Neuronal stem cell (in vitro differentiated cells): ENCODE measurements at regions not wholly inside any gene's neighbourhood (a gene's known extent, or its start where the extent isn't known, plus 50 kb on each side); places are given as distances from the start of the nearest gene placed in this dataset.

ENCODE experiments used
- DNase-seq: peaks from one replicate; pipeline ENCODE4 v3.0.0-alpha.2; 2013; ENCODE audit warnings: low spot score
- H2AFZ ChIP-seq: one replicate; pipeline ENCODE4 v1.6.1; 2013; ENCODE audit warnings: mild to moderate bottlenecking, low read length, inconsistent platforms
- H2AK5ac ChIP-seq: 2 replicates; pipeline ENCODE4 v1.6.1; 2013; ENCODE audit warnings: low read depth, mild to moderate bottlenecking, inconsistent platforms, low read length, moderate library complexity, mixed read lengths
- H2BK120ac ChIP-seq: 2 replicates; pipeline ENCODE4 v1.6.1; 2013; ENCODE audit warnings: low read depth, mild to moderate bottlenecking, inconsistent platforms, low read length, moderate library complexity, mixed read lengths
- H2BK12ac ChIP-seq: one replicate; pipeline ENCODE4 v1.6.1; 2013; ENCODE audit warnings: low read length, inconsistent platforms
- H2BK15ac ChIP-seq: 2 replicates; pipeline ENCODE4 v1.6.1; 2013; ENCODE audit warnings: mild to moderate bottlenecking, low read length, inconsistent platforms, mixed read lengths
- H2BK5ac ChIP-seq: one replicate; pipeline ENCODE4 v1.6.1; 2013; ENCODE audit warnings: inconsistent platforms, mild to moderate bottlenecking, low read length, moderate library complexity
- H3K14ac ChIP-seq: one replicate; pipeline ENCODE4 v1.6.1; 2013; ENCODE audit warnings: low read length, inconsistent platforms
- H3K18ac ChIP-seq: 2 replicates; pipeline ENCODE4 v1.6.1; 2013; ENCODE audit warnings: low read length, inconsistent platforms
- H3K23ac ChIP-seq: 2 replicates; pipeline ENCODE4 v1.6.1; 2013; ENCODE audit warnings: low read depth, mild to moderate bottlenecking, mixed read lengths, low read length, inconsistent platforms; ENCODE audit not compliant: poor library complexity
- H3K27ac ChIP-seq: replicated peaks from 3 replicates; pipeline ENCODE4 v1.5.1; 2013; ENCODE audit warnings: low read length, inconsistent platforms
- H3K27me3 ChIP-seq, 3 experiments: 2 replicates each; pipeline ENCODE4 v1.6.1; 2013; ENCODE audit warnings: low read length in 3 of 3, mild to moderate bottlenecking in 2 of 3, inconsistent platforms in 1 of 3, low read depth in 1 of 3, mixed read lengths in 1 of 3, moderate library complexity in 1 of 3; ENCODE audit not compliant: control insufficient read depth in 3 of 3, insufficient read depth in 3 of 3
- H3K36me3 ChIP-seq, 2 donors: replicated peaks in 1 of 2; 2 replicates each; pipeline ENCODE4 v1.6.1; 2013; ENCODE audit warnings: low read length in 2 of 2; ENCODE audit not compliant: control insufficient read depth in 2 of 2, insufficient read depth in 2 of 2
- H3K4ac ChIP-seq: 2 replicates; pipeline ENCODE4 v1.6.1; 2013; ENCODE audit warnings: inconsistent platforms, mild to moderate bottlenecking, low read length, moderate library complexity
- H3K4me1 ChIP-seq, 2 donors: 1 replicate in 1 of 2; 2 replicates in 1 of 2; pipeline ENCODE4 v1.6.1; 2013; ENCODE audit warnings: low read length in 2 of 2, low read depth in 1 of 2; ENCODE audit not compliant: control insufficient read depth in 2 of 2, insufficient read depth in 1 of 2
- H3K4me2 ChIP-seq: one replicate; pipeline ENCODE4 v1.6.1; 2013; ENCODE audit warnings: mild to moderate bottlenecking, low read length, inconsistent platforms; ENCODE audit not compliant: insufficient read depth, poor library complexity, severe bottlenecking
- H3K4me3 ChIP-seq, 2 donors: 2 replicates each; pipeline ENCODE4 v1.5.1; 2013; ENCODE audit warnings: low read length in 2 of 2, mild to moderate bottlenecking in 2 of 2, inconsistent platforms in 1 of 2, moderate library complexity in 1 of 2
- H3K79me1 ChIP-seq: one replicate; pipeline ENCODE4 v1.6.1; 2013; ENCODE audit warnings: low read depth, mild to moderate bottlenecking, inconsistent platforms, low read length, moderate library complexity
- H3K9ac ChIP-seq: one replicate; pipeline ENCODE4 v1.6.1; 2013; ENCODE audit warnings: mild to moderate bottlenecking, low read depth, low read length, inconsistent platforms; ENCODE audit not compliant: poor library complexity
- H3K9me3 ChIP-seq, 2 donors: replicated peaks in 1 of 2; 2 replicates each; pipeline versions ENCODE3 to v1.6.1; 2013; ENCODE audit warnings: low read length in 2 of 2, mild to moderate bottlenecking in 2 of 2, inconsistent platforms in 1 of 2, low read depth in 1 of 2, mixed read lengths in 1 of 2, moderate library complexity in 1 of 2; ENCODE audit not compliant: control insufficient read depth in 2 of 2, insufficient read depth in 1 of 2
- H4K8ac ChIP-seq: one replicate; pipeline ENCODE4 v1.6.1; 2013; ENCODE audit warnings: low read depth, mild to moderate bottlenecking, inconsistent platforms, low read length, moderate library complexity
- H4K91ac ChIP-seq: one replicate; pipeline ENCODE4 v1.6.1; 2013; ENCODE audit warnings: low read length, low read depth, mild to moderate bottlenecking, inconsistent platforms; ENCODE audit not compliant: poor library complexity
- WGBS, 2 donors: extraction: QIAGEN DNeasy Blood & Tissue Kit; methylation state at CpG; one replicate each; pipeline ENCODE4 v1.1.7; 2013; ENCODE audit warnings: missing lambda C conversion rate in 2 of 2, mixed read lengths in 1 of 2; ENCODE audit not compliant: insufficient read length in 2 of 2, insufficient replicate concordance in 1 of 2; ENCODE audit errors: extremely low coverage in 2 of 2; 5-methylcytosine and 5-hydroxymethylcytosine counted together

DNA sequence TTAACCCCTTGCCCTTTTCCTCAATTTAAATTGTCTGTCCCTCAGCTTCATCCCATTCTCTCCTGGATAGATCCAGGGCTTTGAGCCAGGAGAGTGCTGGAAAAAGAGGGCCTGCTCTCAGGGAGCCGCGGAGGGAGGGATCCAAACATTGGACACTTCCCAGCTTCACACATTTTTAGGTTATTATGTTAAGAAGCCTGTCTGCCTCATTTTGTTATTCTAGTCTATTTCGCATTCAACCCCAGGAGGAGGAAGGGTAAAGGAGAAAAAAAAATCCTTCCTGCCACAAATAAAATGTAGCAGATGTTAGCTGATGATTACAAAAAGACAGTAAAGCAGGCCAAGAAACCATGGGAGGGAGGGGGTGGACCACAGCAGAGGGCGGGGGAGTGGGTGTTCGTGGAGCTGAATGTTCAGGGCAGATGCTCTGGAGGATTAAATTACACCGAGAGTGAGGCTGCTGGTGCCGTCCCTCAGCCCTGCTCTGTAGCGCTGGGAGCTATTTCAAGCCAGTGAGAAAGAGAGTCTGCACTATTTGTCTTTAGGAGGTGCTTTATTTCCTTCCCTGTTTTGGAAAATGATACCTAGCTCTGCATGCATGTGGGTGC lies 60.6 kb upstream of the ZFR start:
- DNase-seq = no peak
- peaks cover 0 to 28% of the 10 kb centered on the region in 2 donors for H3K9me3 ChIP-seq
- no peak overlapping the region for H2BK15ac ChIP-seq
- no peak overlapping the region for H4K8ac ChIP-seq
- H2BK120ac ChIP-seq = no peak overlapping the region
- H2BK12ac ChIP-seq = no peak overlapping the region
- H2AFZ ChIP-seq = peak overlapping the region; percentile 33
- no peak overlapping the region for H3K4me2 ChIP-seq
- no peak overlapping the region for H2BK5ac ChIP-seq
- no CpG with 5 or more reads among the region's 8 CpGs for WGBS, 2 donors
- H2AK5ac ChIP-seq = no peak overlapping the region
- H3K79me1 ChIP-seq = no peaks in the 10 kb centered on the region
- peak overlapping the region in 1 of 2 donors; percentile 1 for H3K4me3 ChIP-seq
- H3K18ac ChIP-seq = no peak overlapping the region
- H4K91ac ChIP-seq = no peak overlapping the region
- H3K9ac ChIP-seq = no peak overlapping the region
- H3K27me3 ChIP-seq = peaks cover 0 to 31% (median 0%) of the 10 kb centered on the region in 3 experiments
- H3K36me3 ChIP-seq = no peaks in the 10 kb centered on the region
- H3K4me1 ChIP-seq = peaks cover 21 to 27% of the 10 kb centered on the region in 2 donors
- no peak overlapping the region for H3K4ac ChIP-seq
- peak overlapping the region; percentile 41 for H3K27ac ChIP-seq
- H3K14ac ChIP-seq = no peak overlapping the region
- H3K23ac ChIP-seq = no peak overlapping the region

DNA sequence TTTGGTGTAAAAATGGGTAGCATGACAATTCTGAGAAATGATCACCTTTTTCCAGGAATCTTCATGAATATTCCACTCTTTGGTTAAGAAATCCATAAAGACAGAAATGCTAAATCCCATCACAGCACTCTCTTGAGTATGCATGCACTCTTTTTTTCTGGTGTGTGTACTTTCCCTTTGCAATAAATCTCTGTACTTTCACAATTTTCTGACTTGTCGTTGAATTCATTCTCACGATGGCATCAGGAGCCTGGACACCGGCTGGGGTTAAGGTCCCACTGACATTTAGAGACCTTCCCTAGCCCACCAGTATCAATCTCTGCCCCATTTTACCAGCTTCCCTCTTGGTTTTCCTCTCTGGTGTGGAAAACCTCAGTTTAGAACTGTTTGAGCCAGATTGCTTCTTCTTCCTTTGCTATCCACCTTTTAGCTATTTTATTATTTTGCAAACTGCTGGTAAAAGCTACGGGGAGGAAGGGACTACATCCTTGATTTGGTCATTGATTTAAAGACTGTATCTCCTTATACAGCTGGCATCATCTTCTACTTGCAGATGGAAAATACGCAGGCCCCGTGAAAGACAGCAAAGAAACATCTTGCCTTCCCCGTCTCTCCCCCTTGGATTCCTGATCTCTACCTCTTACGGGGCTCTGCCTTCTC lies 59.9 kb upstream of the ZFR start:
- no CpG with 5 or more reads among the region's 8 CpGs for WGBS, 2 donors

DNA sequence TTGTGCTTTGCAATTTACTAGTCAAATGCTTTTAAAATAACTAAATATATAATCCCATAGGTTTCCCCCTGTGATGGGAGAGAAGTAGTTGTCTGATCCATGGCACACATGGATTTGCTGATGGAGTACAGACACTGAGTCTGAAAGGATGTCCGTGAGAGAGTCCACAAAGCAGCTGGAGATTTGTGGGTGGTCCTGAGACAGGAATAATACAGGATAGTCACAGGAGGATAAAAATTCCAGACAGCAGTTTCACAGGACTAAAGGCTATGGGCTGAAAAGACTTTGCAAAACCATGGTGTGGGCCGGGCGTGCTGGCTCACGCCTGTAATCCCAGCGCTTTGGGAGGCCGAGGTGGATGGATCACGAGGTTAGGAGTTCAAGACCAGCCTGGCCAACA lies 58.7 kb upstream of the ZFR start:
- no peak overlapping the region for H3K27ac ChIP-seq
- WGBS, 2 donors = no CpG with 5 or more reads among the region's 7 CpGs

More for the DNA sequence above, 59.9 kb upstream of the ZFR start:
- Histone ChIP-seq H3K36me3 (no peaks in the 10 kb centered on the region), H2BK5ac (no peak overlapping the region), H3K23ac (no peak overlapping the region), H3K9ac (no peak overlapping the region), H3K4ac (no peak overlapping the region), H3K4me2 (no peak overlapping the region), H3K79me1 (no peaks in the 10 kb centered on the region), H3K4me3 (no peak overlapping the region), H3K4me1 (peaks cover 21 to 27% of the 10 kb centered on the region in 2 donors), H3K9me3 (peaks cover 0 to 24% of the 10 kb centered on the region in 2 donors), H4K8ac (no peak overlapping the region), H2AK5ac (no peak overlapping the region), H2BK15ac (no peak overlapping the region), H2BK12ac (no peak overlapping the region), H2BK120ac (no peak overlapping the region), H3K27me3 (peaks cover 0 to 36% (median 0%) of the 10 kb centered on the region in 3 experiments), H4K91ac (no peak overlapping the region), H3K18ac (no peak overlapping the region), H3K14ac (no peak overlapping the region), H3K27ac (peak overlapping the region; percentile 41), H2AFZ (peak overlapping the region; percentile 33)
- DNase-seq = no peak

More for the DNA sequence above, 58.7 kb upstream of the ZFR start:
- no peak overlapping the region for H4K91ac ChIP-seq
- peaks cover 0 to 16% of the 10 kb centered on the region in 2 donors for H3K9me3 ChIP-seq
- no peak overlapping the region for H3K4me2 ChIP-seq
- no peak overlapping the region for H3K9ac ChIP-seq
- H2BK15ac ChIP-seq = no peak overlapping the region
- no peak overlapping the region for H2BK12ac ChIP-seq
- no peak overlapping the region for H3K14ac ChIP-seq
- no peak overlapping the region for H3K18ac ChIP-seq
- H2BK120ac ChIP-seq = no peak overlapping the region
- H3K23ac ChIP-seq = no peak overlapping the region
- no peak overlapping the region for H2AFZ ChIP-seq
- H3K4me3 ChIP-seq = no peak overlapping the region
- DNase-seq = no peak
- no peaks in the 10 kb centered on the region for H3K36me3 ChIP-seq
- no peak overlapping the region for H3K4ac ChIP-seq
- peaks cover 0 to 38% (median 0%) of the 10 kb centered on the region in 3 experiments for H3K27me3 ChIP-seq
- no peak overlapping the region for H4K8ac ChIP-seq
- no peak overlapping the region for H2BK5ac ChIP-seq
- H3K79me1 ChIP-seq = no peaks in the 10 kb centered on the region
- H2AK5ac ChIP-seq = no peak overlapping the region
- H3K4me1 ChIP-seq = peaks cover 21 to 27% of the 10 kb centered on the region in 2 donors
